ENCODE measurements at regions not wholly inside any gene's neighbourhood (a gene's known extent, or its start where the extent isn't known, plus 50 kb on each side); places are given as distances from the start of the nearest gene placed in this dataset.

DNA sequence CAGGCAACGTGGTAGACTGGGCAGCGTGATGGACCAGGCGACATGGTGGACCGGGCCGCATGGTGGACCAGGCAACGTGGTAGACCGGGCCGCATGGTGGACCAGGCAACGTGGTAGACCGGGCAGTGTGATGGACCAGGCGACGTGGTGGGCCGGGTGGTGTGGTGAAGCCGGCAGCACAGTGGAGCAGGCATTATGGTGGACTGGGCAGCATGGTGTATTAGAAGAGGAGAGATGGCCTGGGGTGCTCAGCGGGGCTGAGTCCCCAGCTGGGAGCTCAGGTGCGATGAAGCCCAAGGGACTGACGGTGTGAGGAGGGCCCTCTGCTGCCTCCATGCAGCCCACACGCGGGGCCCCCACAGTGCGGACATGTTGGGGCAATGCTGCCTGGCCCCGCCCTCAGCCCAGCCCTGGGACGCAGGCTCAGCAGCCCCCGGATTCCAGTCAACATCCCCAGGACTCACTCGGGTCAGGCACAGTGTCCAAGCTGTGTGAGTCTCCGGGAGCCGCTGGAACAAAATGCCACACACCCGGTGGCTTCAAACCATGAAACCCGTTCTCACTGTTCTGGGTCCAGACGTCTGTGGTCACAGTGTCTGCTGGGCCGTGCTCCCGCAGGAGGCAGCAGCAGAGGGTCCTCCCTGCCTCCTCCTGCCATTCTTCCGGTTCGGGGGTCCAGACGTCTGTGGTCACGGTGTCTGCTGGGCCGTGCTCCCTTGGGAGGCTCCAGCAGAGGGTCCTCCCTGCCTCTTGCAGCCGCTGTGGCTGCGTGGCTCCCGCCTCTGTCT is 1084.9 kb downstream of the BRD1 start:
- TF ChIP-seq CTCF (IDR thresholded peaks at IDR 0.05; ENCODE audit: insufficient read depth, low read depth, low read length, missing control alignments) = no peak
- no peak overlapping the region for H3K4me3 ChIP-seq (ENCODE audit: low read length)
- DNase-seq (ENCODE audit: low read depth) = no peak

- H3K4me3 ChIP-seq (ENCODE audit: low read length) = no peak overlapping the region
- no peak for DNase-seq (ENCODE audit: low read depth)
- no peak for TF ChIP-seq CTCF (IDR thresholded peaks at IDR 0.05; ENCODE audit: insufficient read depth, low read depth, low read length, missing control alignments)
Observed at GRCh38 chr22:48742191-48742555, 1085.5 kb downstream of the BRD1 start.

- no peak for DNase-seq (ENCODE audit: low read depth)
- no peak for TF ChIP-seq CTCF (IDR thresholded peaks at IDR 0.05; ENCODE audit: insufficient read depth, low read depth, low read length, missing control alignments)
- no peak overlapping the region for H3K4me3 ChIP-seq (ENCODE audit: low read length)
Observed at GRCh38 chr22:48741540-48741939, 1086.1 kb downstream of the BRD1 start.

GRCh38 chr22:48740731-48741405 is 1086.8 kb downstream of the BRD1 start:
- no peak overlapping the region for H3K4me3 ChIP-seq (ENCODE audit: low read length)
- no peak for DNase-seq (ENCODE audit: low read depth)
- TF ChIP-seq CTCF (IDR thresholded peaks at IDR 0.05; ENCODE audit: insufficient read depth, low read depth, low read length, missing control alignments) = no peak

DNA sequence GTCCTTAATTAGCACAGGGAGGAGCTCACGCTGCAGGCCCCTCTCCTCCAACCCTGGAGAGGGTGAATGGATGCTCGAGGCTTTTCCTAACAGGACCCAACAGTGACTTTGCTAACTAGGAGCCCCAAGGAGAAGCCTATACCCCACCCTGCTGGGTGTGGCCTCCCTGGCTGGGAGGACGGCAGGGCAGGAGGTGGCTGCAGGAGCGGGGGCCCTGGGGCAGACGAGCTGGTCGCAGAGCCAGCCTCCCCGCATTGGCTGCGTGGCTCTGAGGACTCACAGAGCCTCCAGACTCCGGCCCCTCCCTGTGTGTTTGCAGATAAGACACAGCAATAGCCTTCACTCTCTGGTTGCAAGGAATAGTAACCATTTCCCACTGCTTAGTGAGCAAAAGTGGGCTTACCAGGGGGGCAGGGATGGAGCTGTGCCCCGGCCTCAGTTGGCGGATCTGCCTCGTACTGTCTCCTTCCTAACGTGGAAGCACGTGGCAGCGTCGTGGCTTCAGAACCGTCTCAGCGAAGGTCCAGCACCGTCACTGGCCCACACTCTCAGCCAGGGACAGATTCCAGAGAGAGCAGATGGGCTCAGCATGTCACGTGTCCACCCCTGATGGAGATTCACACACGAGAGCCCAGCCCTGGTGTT is 1087.5 kb downstream of the BRD1 start:
- TF ChIP-seq CTCF (IDR thresholded peaks at IDR 0.05; ENCODE audit: insufficient read depth, low read depth, low read length, missing control alignments) = no peak
- no peak overlapping the region for H3K4me3 ChIP-seq (ENCODE audit: low read length)
- DNase-seq (ENCODE audit: low read depth) = no peak

DNA sequence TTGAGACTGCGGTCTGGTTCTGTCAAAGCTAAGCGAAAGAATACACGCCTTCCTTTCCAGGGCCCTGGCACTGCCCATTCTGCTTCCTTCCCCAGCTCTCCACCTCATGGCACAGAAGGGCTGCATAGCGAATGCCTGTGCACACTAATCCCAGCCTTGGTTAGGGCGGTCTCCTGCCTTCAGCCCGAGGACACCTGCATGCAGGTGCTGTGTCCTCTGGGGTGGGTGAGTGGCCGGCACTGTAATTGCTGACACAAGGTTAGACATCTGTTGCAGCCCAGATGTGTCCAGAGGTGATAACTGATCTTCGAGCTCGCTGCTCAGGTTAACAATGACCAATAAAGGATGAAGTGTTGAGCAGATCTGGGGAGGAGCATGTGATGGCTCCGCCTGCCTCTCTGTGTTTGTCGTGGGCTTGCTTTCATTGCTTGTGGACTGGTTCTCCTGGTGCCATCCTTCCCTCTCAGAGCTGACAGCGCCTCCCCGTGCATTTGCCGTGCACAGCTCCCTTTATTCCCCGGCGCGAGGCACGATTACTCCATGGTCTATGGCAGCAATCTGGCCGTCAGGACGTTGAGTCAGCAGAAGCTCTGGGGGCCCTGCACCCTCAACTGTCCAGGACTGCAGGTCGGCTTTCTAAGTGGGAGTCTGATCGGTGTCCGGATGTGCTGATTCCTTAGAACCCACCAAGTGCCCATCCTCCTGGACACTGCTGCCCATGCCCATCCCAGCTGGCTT is 1088.2 kb downstream of the BRD1 start:
- H3K4me3 ChIP-seq (ENCODE audit: low read length) = no peak overlapping the region
- DNase-seq (ENCODE audit: low read depth) = no peak
- no peak for TF ChIP-seq CTCF (IDR thresholded peaks at IDR 0.05; ENCODE audit: insufficient read depth, low read depth, low read length, missing control alignments)

Measured in epithelial cell of esophagus (primary cell).